ENCODE measurements at regions not wholly inside any gene's neighbourhood (a gene's known extent, or its start where the extent isn't known, plus 50 kb on each side); places are given as distances from the start of the nearest gene placed in this dataset.

- TF ChIP-seq CTCF (IDR thresholded peaks at IDR 0.05; ENCODE audit: poor library complexity): no peak
- TF ChIP-seq EZH2 (IDR thresholded peaks at IDR 0.05; ENCODE audit: borderline replicate concordance): no peak
Observed at GRCh38 chr5:89330140-89330539, 447.2 kb upstream of the MEF2C start.
